ENCODE measurements at regions not wholly inside any gene's neighbourhood (a gene's known extent, or its start where the extent isn't known, plus 50 kb on each side); places are given as distances from the start of the nearest gene placed in this dataset.

- no peak overlapping the region for H2BK15ac ChIP-seq (ENCODE audit: low read depth, low read length)
- ATAC-seq (ENCODE audit: low read depth) (no peak), DNase-seq (no peak)
- ChIA-PET POLR2A (ENCODE audit: unreplicated experiment) (no interaction called here), CTCF (no interaction called here)
- H4K5ac ChIP-seq (ENCODE audit: low read depth, low read length), result no peak overlapping the region
- no peaks in the 10 kb centered on the region for H3K4me1 ChIP-seq (ENCODE audit: control insufficient read depth, insufficient read depth, low read length)
- no peak overlapping the region for H3K4ac ChIP-seq (ENCODE audit: low read depth, low read length)
- H2BK120ac ChIP-seq (ENCODE audit: low read depth, low read length), result no peak overlapping the region
- WGBS, 2 experiments (ENCODE audit: extremely low coverage in 2 of 2, insufficient read length in 1 of 2), result no CpG with 5 or more reads among the region's 1 CpG
- no peaks in the 10 kb centered on the region for H3K9me3 ChIP-seq (ENCODE audit: control insufficient read depth, insufficient read depth, low read length)
- no peak overlapping the region for H2AK9ac ChIP-seq (replicated peaks; ENCODE audit: low read depth, low read length, poor library complexity)
- no peak overlapping the region for H3K27ac ChIP-seq (ENCODE audit: insufficient read depth, low read length)
- H3K4me3 ChIP-seq (ENCODE audit: insufficient read depth, low read depth, low read length), result no peak overlapping the region
- no peaks in the 10 kb centered on the region for H3K27me3 ChIP-seq (ENCODE audit: control insufficient read depth, insufficient read depth, low read length)
- BruUV-seq (replicated peaks), result no TSS peak
- no peak overlapping the region for H2BK5ac ChIP-seq (ENCODE audit: low read depth, low read length, poor library complexity, severe bottlenecking)
- H2AFZ ChIP-seq (replicated peaks; ENCODE audit: low read length, poor library complexity), result no peak overlapping the region
- no peaks in the 10 kb centered on the region for H3K36me3 ChIP-seq (ENCODE audit: control insufficient read depth, insufficient read depth, low read length)
- H3K56ac ChIP-seq (ENCODE audit: extremely low read depth, insufficient read depth, low read length), result no peak overlapping the region
- no peak overlapping the region for H4K91ac ChIP-seq (ENCODE audit: insufficient read depth, low read depth, low read length)
- no peak overlapping the region for H3K18ac ChIP-seq (ENCODE audit: low read depth, low read length)
- no peak overlapping the region for H3K14ac ChIP-seq (replicated peaks; ENCODE audit: low read depth, low read length)
- H3K9ac ChIP-seq (ENCODE audit: low read depth, low read length), result no peak overlapping the region
- H2AK5ac ChIP-seq (ENCODE audit: low read depth, low read length), result no peak overlapping the region
- H3K9me1 ChIP-seq (ENCODE audit: insufficient read depth, low read length), result no peaks in the 10 kb centered on the region
- no peak overlapping the region; a peak in 1 of 4 replicates for H4K8ac ChIP-seq (ENCODE audit: low read depth in 2 of 2, low read length in 2 of 2)
- H4K20me1 ChIP-seq (ENCODE audit: insufficient read depth, low read length), result no peaks in the 10 kb centered on the region
- no peak overlapping the region for H2BK20ac ChIP-seq (ENCODE audit: low read depth, low read length)
- H3K4me2 ChIP-seq (ENCODE audit: low read depth, low read length), result no peak overlapping the region
- no peaks in the 10 kb centered on the region for H3K79me1 ChIP-seq (ENCODE audit: low read depth in 1 of 2, low read length in 2 of 2)
- dilution Hi-C loops (cut with HindIII; ENCODE audit: low sequenced_read_pairs, unreplicated experiment), result no loop called here
- in situ Hi-C loops (cut with MboI; ENCODE audit: low sequenced_read_pairs), result no loop called here
- H3K23ac ChIP-seq (ENCODE audit: low read depth, low read length), result no peak overlapping the region
- TF ChIP-seq SMC3 (IDR thresholded peaks at IDR 0.05; ENCODE audit: low read depth, low read length) (no peak), ELK1 (IDR thresholded peaks at IDR 0.05; ENCODE audit: borderline replicate concordance, low read depth, low read length) (no peak), RCOR1 (IDR thresholded peaks at IDR 0.05; ENCODE audit: insufficient replicate concordance, low read length) (no peak), CHD1 (IDR thresholded peaks at IDR 0.05; ENCODE audit: low read depth, low read length) (no peak), MXI1 (IDR thresholded peaks at IDR 0.05; ENCODE audit: borderline replicate concordance, low read depth, low read length) (no peak), BHLHE40 (IDR thresholded peaks at IDR 0.05; ENCODE audit: low read depth, low read length) (no peak), NFE2L2 (IDR thresholded peaks at IDR 0.05; ENCODE audit: low read depth, low read length) (no peak), RFX5 (IDR thresholded peaks at IDR 0.05; ENCODE audit: low read depth, low read length) (no peak), CTCF (conservative IDR thresholded peaks at IDR 0.05; ENCODE audit: low read depth, low read length) (no peak), USF2 (IDR thresholded peaks at IDR 0.05; ENCODE audit: low read depth, low read length) (no peak), CEBPB (IDR thresholded peaks at IDR 0.05; ENCODE audit: low read depth, low read length) (no peak), RAD21 (IDR thresholded peaks at IDR 0.05; ENCODE audit: low read length) (no peak), MAFK (IDR thresholded peaks at IDR 0.05; ENCODE audit: low read depth, low read length) (no peak)
- intact Hi-C loops (cut with micrococcal nuclease), result no loop called here
Measured at GRCh38 chr12:24099576-24099975, 150.1 kb upstream of the SOX5 start.

Measured in IMR-90 (cell line).